A549 (cell line): ENCODE measurements at regions not wholly inside any gene's neighbourhood (a gene's known extent, or its start where the extent isn't known, plus 50 kb on each side); places are given as distances from the start of the nearest gene placed in this dataset.

ENCODE experiments used
- ATAC-seq, 2 experiments: fragments of 200-7000 bp in 1 of 2; fragments of >200 bp in 1 of 2; cut with Nextera tagmentation in 1 of 2; cut with Tn5 transposase in 1 of 2; 3 replicates each; pipeline versions ENCODE4 v1.8.0 to v1.9.1; 2018 to 2020; ENCODE audit warnings: mild to moderate bottlenecking in 1 of 2, moderate library complexity in 1 of 2
- CTCF ChIA-PET: fragments of 300-600 bp; sonication (Branson Sonifier 250); formaldehyde crosslinking; extraction: SDS; loops from one replicate; lab custom pipeline; 2021; ENCODE audit warnings: antibody characterized with exemption, inconsistent platforms; lab: Yijun Ruan, JAX
- POLR2A ChIA-PET: fragments of 350-600 bp; formaldehyde crosslinking; extraction: SDS; loops from one replicate; lab custom pipeline; 2021; ENCODE audit warnings: antibody characterized with exemption, inconsistent platforms; lab: Yijun Ruan, JAX
- DNase-seq, 2 experiments: peaks; one replicate each; pipeline versions ENCODE4 v3.0.0 to v3.0.0-alpha.2; 2011 to 2016; ENCODE audit warnings: low read depth in 1 of 2, low spot score in 1 of 2
- FAIRE-seq: peaks from 2 replicates; lab custom pipeline; 2011; peaks lifted over from hg19 to GRCh38; lab: Jason Lieb, UNC
- H3K27ac ChIP-seq, 2 experiments: fragments of >200 bp; sonication (Bioruptor Twin); formaldehyde crosslinking; 3 replicates each; pipeline ENCODE4 v1.5.1; 2016 to 2017
- H3K4me1 ChIP-seq: fragments of >200 bp; sonication (Bioruptor Twin); formaldehyde crosslinking; 3 replicates; pipeline ENCODE4 v1.6.1; 2016
- H3K4me2 ChIP-seq: fragments of >200 bp; sonication (Bioruptor Twin); formaldehyde crosslinking; 3 replicates; pipeline ENCODE4 v1.6.1; 2016
- H3K4me3 ChIP-seq: fragments of >200 bp; sonication (Bioruptor Twin); formaldehyde crosslinking; 3 replicates; pipeline ENCODE4 v1.5.1; 2016
- H3K9me3 ChIP-seq: fragments of >200 bp; sonication (Bioruptor Twin); formaldehyde crosslinking; 3 replicates; pipeline ENCODE4 v1.6.1; 2016
- BHLHE40 ChIP-seq: IDR thresholded peaks from 2 replicates; pipeline ENCODE4 v1.6.1; 2012; ENCODE audit warnings: low read depth, low read length, inconsistent platforms
- CHD2 ChIP-seq: fragments of 150-350 bp; IDR thresholded peaks from 2 replicates; pipeline ENCODE4 v1.6.1; 2014; ENCODE audit warnings: low read length; ENCODE audit not compliant: partially characterized antibody
- CHD4 ChIP-seq: fragments of 200-600 bp; sonication (generic); IDR thresholded peaks from 2 replicates; pipeline ENCODE4 v1.6.1; 2016; ENCODE audit warnings: antibody characterized with exemption, mild to moderate bottlenecking, borderline replicate concordance
- FOSL2 ChIP-seq, 2 experiments: fragments of 450-650 bp in 1 of 2; fragments of >200 bp in 1 of 2; sonication (Bioruptor Twin) in 1 of 2; formaldehyde crosslinking; IDR thresholded peaks; 2 replicates each; pipeline versions ENCODE4 v1.5.0 to v1.6.1; 2016 to 2020; ENCODE audit warnings: mild to moderate bottlenecking in 1 of 2, moderate library complexity in 1 of 2
- GATA3 ChIP-seq: IDR thresholded peaks from 2 replicates; pipeline ENCODE4 v1.6.1; 2012; ENCODE audit warnings: borderline replicate concordance
- HEYL ChIP-seq: fragments of 250-450 bp; sonication (Bioruptor Pico); IDR thresholded peaks from 2 replicates; pipeline ENCODE4 v1.8.0; 2021; ENCODE audit warnings: mild to moderate bottlenecking, moderate library complexity
- HOXB13 ChIP-seq: fragments of 250-450 bp; sonication (Bioruptor Pico); IDR thresholded peaks from 2 replicates; pipeline ENCODE4 v1.5.0; 2020; ENCODE audit warnings: low read depth, mild to moderate bottlenecking, moderate library complexity
- JUN ChIP-seq, 2 experiments: fragments of >200 bp; sonication (Bioruptor Twin); formaldehyde crosslinking; IDR thresholded peaks; 2 replicates in 1 of 2; 3 replicates in 1 of 2; pipeline ENCODE4 v1.6.1; 2016 to 2017
- JUNB ChIP-seq: fragments of >200 bp; sonication (Bioruptor Twin); formaldehyde crosslinking; IDR thresholded peaks from 2 replicates; pipeline ENCODE4 v1.6.1; 2016
- MAFK ChIP-seq: fragments of 450-650 bp; IDR thresholded peaks from 2 replicates; pipeline ENCODE4 v1.6.1; 2014; ENCODE audit not compliant: partially characterized antibody
- NFE2L2 ChIP-seq: fragments of 150-350 bp; conservative IDR thresholded peaks from 2 replicates; pipeline ENCODE4 v1.6.1; 2014; ENCODE audit warnings: low read length
- POLR2AphosphoS2 ChIP-seq: conservative IDR thresholded peaks from 2 replicates; pipeline ENCODE4 v1.6.1; 2012; ENCODE audit warnings: low read length, improper control_type of control experiment, inconsistent platforms
- RAD21 ChIP-seq, 2 experiments: fragments of >200 bp in 1 of 2; sonication (Bioruptor Twin) in 1 of 2; formaldehyde crosslinking in 1 of 2; IDR thresholded peaks in 1 of 2; conservative IDR thresholded peaks in 1 of 2; 2 replicates in 1 of 2; 3 replicates in 1 of 2; pipeline ENCODE4 v1.6.1; 2012 to 2018; ENCODE audit warnings: inconsistent platforms in 1 of 2
- SREBF2 ChIP-seq: fragments of 450-650 bp; IDR thresholded peaks from 2 replicates; pipeline ENCODE4 v1.6.1; 2014; ENCODE audit warnings: mild to moderate bottlenecking, moderate library complexity
- ZFP36 ChIP-seq: fragments of 450-650 bp; IDR thresholded peaks from 2 replicates; pipeline ENCODE4 v1.6.1; 2014; ENCODE audit warnings: borderline replicate concordance; ENCODE audit not compliant: partially characterized antibody
- ZSCAN20 ChIP-seq: fragments of 250-450 bp; sonication (Bioruptor Pico); IDR thresholded peaks from 2 replicates; pipeline ENCODE4 v1.8.0; 2022; ENCODE audit warnings: mild to moderate bottlenecking, moderate library complexity
- WGBS: methylation state at CpG from one replicate; pipeline ENCODE4 v1.1.6; 2017; ENCODE audit errors: missing lambda C conversion rate; 5-methylcytosine and 5-hydroxymethylcytosine counted together
- TF ChIP-seq, protein P1 (sequence below): fragments of >200 bp; sonication (Bioruptor Twin); formaldehyde crosslinking; IDR thresholded peaks from 3 replicates; pipeline ENCODE4 v1.5.1; 2016
- TF ChIP-seq, protein P2 (sequence below): fragments of 250-450 bp; sonication (Bioruptor Pico); IDR thresholded peaks from 2 replicates; pipeline ENCODE4 v1.5.0; 2020; ENCODE audit warnings: low read depth, mild to moderate bottlenecking, moderate library complexity
- TF ChIP-seq, protein P3 (sequence below): IDR thresholded peaks from 2 replicates; pipeline ENCODE4 v1.6.1; 2012; ENCODE audit warnings: low read depth, borderline replicate concordance
- TF ChIP-seq, protein P4 (sequence below): fragments of >200 bp; sonication (Bioruptor Twin); formaldehyde crosslinking; IDR thresholded peaks from 2 replicates; pipeline ENCODE4 v1.6.1; 2016
- TF ChIP-seq, protein P5 (sequence below): IDR thresholded peaks from 2 replicates; pipeline ENCODE4 v1.6.1; 2012

DNA sequence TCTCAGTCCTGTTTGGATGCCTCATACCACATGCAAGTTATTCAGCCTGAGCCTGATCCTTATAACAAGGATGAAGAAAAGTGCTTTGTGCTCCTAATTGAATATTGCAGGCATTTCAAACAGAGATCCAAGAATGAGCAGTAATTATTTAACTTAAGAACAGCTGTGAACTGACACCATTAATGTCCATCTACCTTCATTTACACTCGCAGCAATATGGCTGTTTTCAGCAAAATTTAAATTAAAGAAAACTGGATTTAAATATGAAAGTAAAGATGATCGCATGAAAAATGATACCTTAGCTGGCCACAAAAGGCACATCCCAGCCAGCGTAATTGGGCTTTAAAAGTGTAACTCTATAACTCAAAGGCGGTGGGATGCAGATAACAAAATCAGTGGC, 466.3 kb downstream of the GALC start (continued):
- TF ChIP-seq, protein P1, sequence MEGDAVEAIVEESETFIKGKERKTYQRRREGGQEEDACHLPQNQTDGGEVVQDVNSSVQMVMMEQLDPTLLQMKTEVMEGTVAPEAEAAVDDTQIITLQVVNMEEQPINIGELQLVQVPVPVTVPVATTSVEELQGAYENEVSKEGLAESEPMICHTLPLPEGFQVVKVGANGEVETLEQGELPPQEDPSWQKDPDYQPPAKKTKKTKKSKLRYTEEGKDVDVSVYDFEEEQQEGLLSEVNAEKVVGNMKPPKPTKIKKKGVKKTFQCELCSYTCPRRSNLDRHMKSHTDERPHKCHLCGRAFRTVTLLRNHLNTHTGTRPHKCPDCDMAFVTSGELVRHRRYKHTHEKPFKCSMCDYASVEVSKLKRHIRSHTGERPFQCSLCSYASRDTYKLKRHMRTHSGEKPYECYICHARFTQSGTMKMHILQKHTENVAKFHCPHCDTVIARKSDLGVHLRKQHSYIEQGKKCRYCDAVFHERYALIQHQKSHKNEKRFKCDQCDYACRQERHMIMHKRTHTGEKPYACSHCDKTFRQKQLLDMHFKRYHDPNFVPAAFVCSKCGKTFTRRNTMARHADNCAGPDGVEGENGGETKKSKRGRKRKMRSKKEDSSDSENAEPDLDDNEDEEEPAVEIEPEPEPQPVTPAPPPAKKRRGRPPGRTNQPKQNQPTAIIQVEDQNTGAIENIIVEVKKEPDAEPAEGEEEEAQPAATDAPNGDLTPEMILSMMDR, result no peak
- TF ChIP-seq SREBF2, result no peak
- no peak for TF ChIP-seq ZFP36

DNA sequence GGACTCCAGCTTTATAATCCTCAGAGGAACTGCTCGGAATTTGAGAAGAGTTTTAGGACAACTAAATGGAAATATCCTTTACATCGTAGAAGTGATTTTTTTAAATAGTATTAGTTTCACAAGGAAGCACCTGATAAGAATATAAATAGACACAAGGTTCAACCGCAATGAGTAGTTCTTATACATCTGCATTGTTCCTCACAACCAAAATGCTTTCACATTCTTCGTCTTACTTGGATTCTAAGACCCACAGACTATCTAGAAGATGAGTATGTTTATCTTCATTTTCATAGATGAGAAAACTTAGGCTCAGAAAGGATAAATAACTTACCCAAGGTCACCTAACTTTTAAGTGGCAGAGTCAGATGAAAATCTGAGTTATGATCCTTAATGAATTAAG, 469.0 kb downstream of the GALC start:
- ATAC-seq (no peak), DNase-seq (no peak), FAIRE-seq (no peak)
- 4% methylated on average over 4 of the region's 4 CpGs for WGBS
- ChIA-PET CTCF (no interaction called here), POLR2A (no interaction called here)
- H3K4me2 ChIP-seq, result no peak overlapping the region
- no peaks in the 10 kb centered on the region for H3K9me3 ChIP-seq
- H3K27ac ChIP-seq, result no peak overlapping the region
- TF ChIP-seq JUN (IDR thresholded peaks at IDR 0.05) (no peak), MAFK (no peak), ZSCAN20 (CRISPR knock-in tag) (no peak), GATA3 (no peak), CHD4 (no peak), CHD2 (no peak), FOSL2 (IDR thresholded peaks at IDR 0.05) (no peak), FOSL2 (CRISPR knock-in tag; IDR thresholded peaks at IDR 0.05) (no peak), HOXB13 (CRISPR knock-in tag) (no peak), JUNB (no peak), RAD21 (conservative IDR thresholded peaks at IDR 0.05 in 1 of 2, IDR thresholded peaks at IDR 0.05 in 1 of 2) (no peak), HEYL (no peak)
- TF ChIP-seq, protein P2, sequence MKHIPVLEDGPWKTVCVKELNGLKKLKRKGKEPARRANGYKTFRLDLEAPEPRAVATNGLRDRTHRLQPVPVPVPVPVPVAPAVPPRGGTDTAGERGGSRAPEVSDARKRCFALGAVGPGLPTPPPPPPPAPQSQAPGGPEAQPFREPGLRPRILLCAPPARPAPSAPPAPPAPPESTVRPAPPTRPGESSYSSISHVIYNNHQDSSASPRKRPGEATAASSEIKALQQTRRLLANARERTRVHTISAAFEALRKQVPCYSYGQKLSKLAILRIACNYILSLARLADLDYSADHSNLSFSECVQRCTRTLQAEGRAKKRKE, result no peak
- TF ChIP-seq, protein P3, sequence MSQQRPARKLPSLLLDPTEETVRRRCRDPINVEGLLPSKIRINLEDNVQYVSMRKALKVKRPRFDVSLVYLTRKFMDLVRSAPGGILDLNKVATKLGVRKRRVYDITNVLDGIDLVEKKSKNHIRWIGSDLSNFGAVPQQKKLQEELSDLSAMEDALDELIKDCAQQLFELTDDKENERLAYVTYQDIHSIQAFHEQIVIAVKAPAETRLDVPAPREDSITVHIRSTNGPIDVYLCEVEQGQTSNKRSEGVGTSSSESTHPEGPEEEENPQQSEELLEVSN, result no peak
- TF ChIP-seq, protein P4, sequence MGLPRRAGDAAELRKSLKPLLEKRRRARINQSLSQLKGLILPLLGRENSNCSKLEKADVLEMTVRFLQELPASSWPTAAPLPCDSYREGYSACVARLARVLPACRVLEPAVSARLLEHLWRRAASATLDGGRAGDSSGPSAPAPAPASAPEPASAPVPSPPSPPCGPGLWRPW, result no peak
- TF ChIP-seq, protein P5, sequence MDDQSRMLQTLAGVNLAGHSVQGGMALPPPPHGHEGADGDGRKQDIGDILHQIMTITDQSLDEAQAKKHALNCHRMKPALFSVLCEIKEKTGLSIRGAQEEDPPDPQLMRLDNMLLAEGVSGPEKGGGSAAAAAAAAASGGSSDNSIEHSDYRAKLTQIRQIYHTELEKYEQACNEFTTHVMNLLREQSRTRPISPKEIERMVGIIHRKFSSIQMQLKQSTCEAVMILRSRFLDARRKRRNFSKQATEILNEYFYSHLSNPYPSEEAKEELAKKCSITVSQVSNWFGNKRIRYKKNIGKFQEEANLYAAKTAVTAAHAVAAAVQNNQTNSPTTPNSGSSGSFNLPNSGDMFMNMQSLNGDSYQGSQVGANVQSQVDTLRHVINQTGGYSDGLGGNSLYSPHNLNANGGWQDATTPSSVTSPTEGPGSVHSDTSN, result no peak
- no peak overlapping the region for H3K4me3 ChIP-seq
- no peaks in the 10 kb centered on the region for H3K4me1 ChIP-seq

DNA sequence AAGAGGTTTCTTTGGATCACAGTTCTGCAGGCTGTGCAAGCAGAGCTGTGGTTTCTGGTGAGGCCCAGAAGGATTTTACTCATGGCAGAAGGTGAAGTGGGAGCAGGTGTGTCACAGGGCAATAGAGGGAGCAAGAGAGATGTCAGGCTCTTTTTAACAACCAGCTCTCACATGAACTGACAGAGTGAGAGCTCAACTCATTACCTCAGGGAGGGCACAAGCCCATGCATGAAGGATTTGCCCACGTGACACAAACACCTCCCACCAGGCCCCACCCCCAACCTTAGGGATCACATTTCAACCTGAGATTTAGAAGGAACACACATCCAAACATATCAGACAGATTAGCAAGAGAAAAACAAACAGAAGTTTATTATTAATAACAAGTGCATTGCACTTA, 470.4 kb downstream of the GALC start:
- ChIA-PET CTCF (no interaction called here), POLR2A (no interaction called here)
- 0% methylated on average over 1 of the region's 1 CpG for WGBS
- Histone ChIP-seq H3K4me1 (no peaks in the 10 kb centered on the region), H3K27ac (no peak overlapping the region), H3K4me3 (no peak overlapping the region), H3K9me3 (no peaks in the 10 kb centered on the region), H3K4me2 (no peak overlapping the region)
- TF ChIP-seq NFE2L2 (no peak), POLR2AphosphoS2 (no peak), BHLHE40 (no peak)
- DNase-seq, result no peak
- ATAC-seq, result no peak
- FAIRE-seq, result no peak
